ENCODE measurements at regions not wholly inside any gene's neighbourhood (a gene's known extent, or its start where the extent isn't known, plus 50 kb on each side); places are given as distances from the start of the nearest gene placed in this dataset.
"Not testable (repeated sequence)": the region's sequence is repeated elsewhere in the genome, so short reads cannot be mapped to it uniquely, and the experiment has no call there.

- not testable (repeated sequence) for H3K4me3 ChIP-seq (ENCODE audit: low read length); DNase-seq (ENCODE audit: low read depth)
Observed at GRCh38 chr9:63912451-63912850, 1372.6 kb downstream of the FOXD4L5 start.

DNA sequence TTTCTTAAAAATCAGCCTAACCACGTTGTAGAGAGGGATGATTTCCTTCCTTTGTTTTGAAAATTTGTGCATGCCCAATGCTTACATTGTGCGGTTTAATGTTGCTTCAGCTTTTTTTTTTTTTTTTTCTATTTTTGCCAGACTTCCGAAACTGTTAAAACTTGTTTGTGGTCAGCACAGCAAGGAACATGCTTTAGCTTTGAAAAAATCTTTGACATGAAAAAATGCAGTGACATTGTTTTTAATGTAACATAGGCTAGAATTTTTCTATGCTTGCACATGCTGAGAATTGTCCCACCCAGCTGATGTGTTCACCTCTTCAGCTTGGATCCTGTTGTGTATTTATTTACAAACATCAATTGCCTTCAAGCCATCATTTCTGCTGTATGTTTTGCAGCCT lies 1375.9 kb downstream of the FOXD4L5 start:
- not testable (repeated sequence) for H3K4me3 ChIP-seq (ENCODE audit: low read length); DNase-seq (ENCODE audit: low read depth)

DNA sequence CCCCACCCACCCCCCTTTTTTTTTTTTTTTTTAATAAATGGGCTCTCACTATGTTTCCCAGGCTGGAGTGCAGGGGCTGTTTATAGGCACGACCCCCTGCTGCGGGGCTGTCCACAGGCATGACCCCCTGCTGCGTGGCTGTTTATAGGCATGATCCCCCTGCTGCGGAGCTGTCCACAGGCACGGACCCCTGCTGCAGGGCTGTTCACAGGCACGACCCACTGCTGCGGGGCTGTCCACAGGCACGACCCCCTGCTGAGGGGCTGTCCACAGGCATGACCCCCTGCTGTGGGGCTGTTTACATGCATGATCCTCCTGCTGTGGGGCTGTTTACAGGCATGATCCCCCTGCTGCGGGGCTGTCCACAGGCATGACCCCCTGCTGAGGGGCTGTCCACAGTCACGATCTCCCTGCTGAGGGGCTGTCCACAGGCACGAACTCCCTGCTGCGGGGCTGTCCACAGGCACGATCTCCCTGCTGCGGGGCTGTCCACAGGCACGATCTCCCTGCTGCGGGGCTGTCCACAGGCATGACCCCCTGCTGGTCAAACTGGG lies 1385.3 kb downstream of the FOXD4L5 start:
- DNase-seq (ENCODE audit: low read depth); H3K4me3 ChIP-seq (ENCODE audit: low read length): not testable (repeated sequence)

- not testable (repeated sequence) for DNase-seq (ENCODE audit: low read depth); H3K4me3 ChIP-seq (ENCODE audit: low read length)
Observed at GRCh38 chr9:63881386-63881785, 1403.6 kb downstream of the FOXD4L5 start.

DNA sequence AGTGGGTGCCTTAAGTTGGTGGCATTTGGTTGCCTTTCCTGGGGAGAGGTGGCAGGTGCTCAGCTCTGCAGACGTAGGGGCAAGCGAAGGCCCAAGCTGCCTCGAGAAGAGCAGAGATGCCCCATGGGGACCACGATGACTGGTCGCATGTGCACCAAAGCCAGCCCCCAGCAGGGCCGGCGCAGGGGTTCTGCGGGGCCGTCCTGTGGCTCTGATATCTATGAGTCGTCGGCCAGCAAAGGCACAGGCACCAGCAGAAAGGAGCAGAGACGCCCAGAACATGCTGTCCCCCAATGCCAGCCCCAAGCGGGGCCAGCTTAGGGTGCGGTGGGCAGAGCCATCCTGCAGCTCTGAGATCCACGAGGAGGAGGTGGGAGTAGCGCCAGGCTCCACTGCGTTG lies 1408.6 kb downstream of the FOXD4L5 start:
- DNase-seq (ENCODE audit: low read depth); H3K4me3 ChIP-seq (ENCODE audit: low read length): not testable (repeated sequence)

DNA sequence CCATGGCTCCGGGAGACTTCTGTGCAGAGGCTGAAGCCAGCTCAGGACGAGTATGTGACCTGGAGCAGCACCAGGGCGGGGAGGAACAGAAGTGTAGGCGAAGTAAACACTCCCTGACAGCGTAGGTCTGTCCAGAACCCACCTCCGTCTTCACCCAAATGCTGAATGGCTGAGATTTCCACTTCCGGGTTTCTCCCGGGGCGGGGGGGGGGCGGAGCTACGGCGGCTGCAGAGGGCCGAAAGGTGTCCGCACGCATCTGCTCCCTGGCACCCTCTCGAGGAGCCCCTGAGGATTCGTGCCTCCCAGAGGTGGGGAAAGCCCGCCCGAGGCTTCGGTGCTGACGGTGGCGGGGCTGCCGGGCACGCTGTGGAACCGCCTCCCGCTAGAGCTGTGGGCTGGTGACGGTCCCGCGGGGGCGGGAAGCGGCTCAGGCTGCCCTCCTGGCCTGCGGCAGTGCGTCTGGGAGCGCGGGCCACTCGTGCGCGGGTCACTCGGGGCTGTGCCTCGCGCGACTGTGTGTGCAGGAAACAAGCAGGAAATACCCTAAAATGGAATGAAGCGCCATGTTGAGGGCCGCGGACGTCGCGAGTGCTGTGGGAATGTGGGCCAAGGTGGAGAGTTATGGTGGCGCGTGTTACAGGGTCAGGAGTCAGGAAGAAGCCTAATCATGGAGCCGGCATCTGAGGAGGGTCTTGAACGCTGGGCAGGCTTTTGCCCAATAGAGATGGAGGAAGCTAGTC lies 1425.4 kb downstream of the FOXD4L5 start:
- TF ChIP-seq, protein P1, sequence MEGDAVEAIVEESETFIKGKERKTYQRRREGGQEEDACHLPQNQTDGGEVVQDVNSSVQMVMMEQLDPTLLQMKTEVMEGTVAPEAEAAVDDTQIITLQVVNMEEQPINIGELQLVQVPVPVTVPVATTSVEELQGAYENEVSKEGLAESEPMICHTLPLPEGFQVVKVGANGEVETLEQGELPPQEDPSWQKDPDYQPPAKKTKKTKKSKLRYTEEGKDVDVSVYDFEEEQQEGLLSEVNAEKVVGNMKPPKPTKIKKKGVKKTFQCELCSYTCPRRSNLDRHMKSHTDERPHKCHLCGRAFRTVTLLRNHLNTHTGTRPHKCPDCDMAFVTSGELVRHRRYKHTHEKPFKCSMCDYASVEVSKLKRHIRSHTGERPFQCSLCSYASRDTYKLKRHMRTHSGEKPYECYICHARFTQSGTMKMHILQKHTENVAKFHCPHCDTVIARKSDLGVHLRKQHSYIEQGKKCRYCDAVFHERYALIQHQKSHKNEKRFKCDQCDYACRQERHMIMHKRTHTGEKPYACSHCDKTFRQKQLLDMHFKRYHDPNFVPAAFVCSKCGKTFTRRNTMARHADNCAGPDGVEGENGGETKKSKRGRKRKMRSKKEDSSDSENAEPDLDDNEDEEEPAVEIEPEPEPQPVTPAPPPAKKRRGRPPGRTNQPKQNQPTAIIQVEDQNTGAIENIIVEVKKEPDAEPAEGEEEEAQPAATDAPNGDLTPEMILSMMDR (IDR thresholded peaks at IDR 0.05; ENCODE audit: insufficient read depth, low read depth, low read length, missing control alignments) = no peak
- peak; percentile 8 for DNase-seq (ENCODE audit: low read depth)
- no peak overlapping the region for H3K4me3 ChIP-seq (ENCODE audit: low read length)

GRCh38 chr9:63859090-63859474 lies 1425.9 kb downstream of the FOXD4L5 start:
- DNase-seq (ENCODE audit: low read depth); H3K4me3 ChIP-seq (ENCODE audit: low read length): not testable (repeated sequence)

DNA sequence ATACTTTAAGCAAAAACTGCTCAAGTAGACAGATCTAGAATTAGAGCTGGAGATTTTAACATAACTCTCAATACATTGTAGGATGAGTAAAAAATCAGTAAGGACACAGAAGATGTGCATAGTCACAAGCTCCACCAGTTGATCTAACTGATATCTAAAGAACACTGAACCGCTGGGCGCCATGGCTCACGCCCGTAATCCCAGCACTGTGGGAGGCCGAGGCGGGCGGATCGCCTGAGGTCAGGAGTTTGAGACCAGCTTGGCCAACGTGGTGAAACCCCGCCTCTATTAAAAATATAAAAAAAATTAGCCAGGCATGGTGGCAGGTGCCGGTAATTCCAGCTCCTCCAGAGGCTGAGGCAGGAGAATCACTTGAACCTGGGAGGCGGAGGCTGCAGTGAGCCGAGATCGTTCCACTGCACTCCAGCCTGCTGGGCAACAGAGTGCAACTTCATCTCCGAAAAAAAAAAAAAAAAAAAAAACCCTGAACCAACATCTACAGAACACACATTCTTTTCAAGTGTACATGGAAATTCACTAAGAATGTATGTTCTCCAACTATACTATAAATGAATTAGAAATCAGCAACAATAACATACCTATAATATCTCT lies 1431.8 kb downstream of the FOXD4L5 start:
- DNase-seq (ENCODE audit: low read depth); H3K4me3 ChIP-seq (ENCODE audit: low read length): not testable (repeated sequence)

- not testable (repeated sequence) for DNase-seq (ENCODE audit: low read depth); H3K4me3 ChIP-seq (ENCODE audit: low read length)
Observed at GRCh38 chr9:63824804-63825203, 1460.2 kb downstream of the FOXD4L5 start.

DNA sequence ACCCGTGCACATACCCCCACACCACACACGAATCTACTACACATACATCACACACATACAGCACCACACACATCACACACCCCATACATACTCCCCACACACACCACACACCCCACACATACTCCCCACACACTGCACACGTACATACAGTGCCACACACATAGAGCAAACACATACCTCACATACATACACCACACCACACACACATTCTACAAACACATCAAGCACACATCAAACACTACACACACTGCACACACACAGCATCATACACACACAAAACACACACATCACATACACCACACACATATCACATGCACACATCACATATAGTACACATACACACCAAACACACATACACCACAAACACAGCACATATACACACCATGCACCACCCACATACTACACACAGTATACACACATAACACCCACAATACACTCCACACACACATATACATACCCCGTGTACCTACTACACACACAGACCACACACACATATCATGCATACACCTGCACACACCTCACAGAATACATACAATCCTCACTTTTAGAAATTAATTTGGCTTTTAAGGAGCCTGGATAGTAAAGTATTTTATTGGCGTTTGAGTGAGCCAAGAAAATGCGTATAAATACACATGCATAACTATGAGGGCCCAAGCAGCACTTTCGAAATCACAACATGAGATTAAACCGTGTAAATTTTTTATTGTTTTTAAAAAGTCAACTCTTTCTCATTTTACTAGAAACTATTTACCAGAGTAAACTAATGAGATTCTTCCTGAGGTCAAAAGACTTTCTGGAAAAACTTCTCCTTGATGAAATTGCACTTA lies 1461.4 kb downstream of the FOXD4L5 start:
- DNase-seq (ENCODE audit: low read depth); H3K4me3 ChIP-seq (ENCODE audit: low read length): not testable (repeated sequence)

DNA sequence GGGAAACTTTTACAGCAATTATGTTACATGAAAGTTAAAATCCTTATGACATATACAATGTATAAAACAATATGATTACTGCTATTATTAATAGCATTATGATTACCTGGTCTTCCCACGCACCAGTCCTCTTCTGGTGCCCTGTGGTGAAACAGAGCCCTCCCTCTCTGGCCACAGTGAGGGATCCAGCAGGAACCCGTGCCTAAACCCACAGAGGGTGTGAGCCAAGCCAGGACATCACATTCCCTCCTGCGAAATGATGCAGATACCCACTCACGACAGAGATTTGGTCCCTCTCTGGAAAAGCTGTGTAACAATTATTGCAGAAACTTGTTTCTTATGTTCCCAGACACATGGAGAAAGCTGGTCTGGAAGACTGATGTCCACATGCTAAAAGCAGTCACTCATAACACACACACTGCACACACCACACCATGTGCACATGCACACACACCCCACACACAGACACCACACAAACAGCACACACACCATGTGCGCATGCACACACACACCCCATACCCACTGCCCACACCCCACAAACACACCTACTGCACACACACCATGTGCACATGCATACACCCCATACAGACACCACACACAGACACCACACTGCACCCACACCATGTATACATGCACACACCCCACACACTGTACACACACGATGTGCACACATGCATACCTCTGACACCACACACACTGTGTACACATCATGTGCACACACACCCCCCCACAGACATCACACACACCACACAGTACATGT lies 1462.2 kb downstream of the FOXD4L5 start:
- not testable (repeated sequence) for H3K4me3 ChIP-seq (ENCODE audit: low read length); DNase-seq (ENCODE audit: low read depth)

- DNase-seq (ENCODE audit: low read depth); H3K4me3 ChIP-seq (ENCODE audit: low read length): not testable (repeated sequence)
Observed at GRCh38 chr9:63821293-63821692, 1463.7 kb downstream of the FOXD4L5 start.

GRCh38 chr9:63820882-63821281 lies 1464.1 kb downstream of the FOXD4L5 start:
- not testable (repeated sequence) for H3K4me3 ChIP-seq (ENCODE audit: low read length); DNase-seq (ENCODE audit: low read depth)

DNA sequence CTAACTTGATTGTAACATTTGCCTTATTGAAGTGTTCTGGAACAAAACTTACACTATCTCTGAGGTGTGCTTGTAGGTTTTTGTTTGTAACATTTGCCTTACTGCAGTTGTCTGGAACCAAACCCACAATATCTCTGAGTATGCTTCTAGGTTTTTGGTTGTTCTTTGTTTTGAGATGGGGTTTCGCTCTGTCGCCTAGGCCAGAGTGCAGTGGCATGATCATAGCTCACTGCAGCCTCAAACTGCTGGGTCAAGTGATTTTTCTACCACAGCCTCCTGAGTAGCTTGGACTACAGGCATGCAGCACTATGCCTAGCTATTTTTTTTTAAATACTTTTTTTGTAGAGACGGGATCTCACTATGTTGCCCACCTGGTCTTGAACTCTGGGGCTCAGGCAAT lies 1464.6 kb downstream of the FOXD4L5 start:
- not testable (repeated sequence) for H3K4me3 ChIP-seq (ENCODE audit: low read length); DNase-seq (ENCODE audit: low read depth)

Measured in epithelial cell of esophagus (primary cell).